ENCODE measurements at regions not wholly inside any gene's neighbourhood (a gene's known extent, or its start where the extent isn't known, plus 50 kb on each side); places are given as distances from the start of the nearest gene placed in this dataset.

DNA sequence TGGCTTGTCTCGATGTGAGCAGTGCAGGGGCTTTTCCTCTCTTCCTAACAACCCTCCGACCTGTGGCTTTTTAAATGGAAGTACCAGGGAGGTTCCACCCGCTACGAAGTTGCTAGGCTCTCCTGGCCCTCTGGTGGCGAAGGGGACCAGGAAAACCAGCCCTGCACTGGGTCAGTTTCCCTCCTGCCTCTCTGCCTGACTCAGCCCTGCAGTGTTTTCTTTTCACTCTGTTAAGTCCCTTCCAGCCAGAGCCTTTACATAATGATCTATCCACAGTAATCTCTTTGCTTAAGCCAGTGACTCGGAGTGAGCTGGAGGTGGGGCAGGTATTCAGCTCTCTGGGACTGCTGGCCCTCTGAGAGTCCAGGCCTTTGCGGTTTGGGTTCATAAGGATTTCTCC lies 331.3 kb upstream of the EEF2KMT start:
- peaks cover 35% of the 10 kb centered on the region for H3K4me1 Mint-ChIP-seq
- DNase-seq (ENCODE audit: low spot score) (peak; percentile 75), ATAC-seq (peak; percentile 96)
- no peak overlapping the region; the same call in 1 of the 2 replicates for H3K27ac Mint-ChIP-seq
- H3F3A ChIP-seq (replicated peaks; ENCODE audit: low read depth) = no peaks in the 10 kb centered on the region
- H3K9me3 Mint-ChIP-seq = no peaks in the 10 kb centered on the region
- no peaks in the 10 kb centered on the region for H3K9me2 ChIP-seq (ENCODE audit: insufficient read depth)
- no peaks in the 10 kb centered on the region for H4K20me1 ChIP-seq (replicated peaks; ENCODE audit: insufficient read depth)
- no peaks in the 10 kb centered on the region for H3K36me3 ChIP-seq (ENCODE audit: insufficient read depth)
- H3K4me2 ChIP-seq = no peak overlapping the region
- no peaks in the 10 kb centered on the region for H3K79me2 ChIP-seq (replicated peaks; ENCODE audit: insufficient read depth)
- no peak overlapping the region for H3K4me3 Mint-ChIP-seq
- no peak overlapping the region for H3K27ac ChIP-seq (ENCODE audit: low read depth)
- TF ChIP-seq, protein P1, sequence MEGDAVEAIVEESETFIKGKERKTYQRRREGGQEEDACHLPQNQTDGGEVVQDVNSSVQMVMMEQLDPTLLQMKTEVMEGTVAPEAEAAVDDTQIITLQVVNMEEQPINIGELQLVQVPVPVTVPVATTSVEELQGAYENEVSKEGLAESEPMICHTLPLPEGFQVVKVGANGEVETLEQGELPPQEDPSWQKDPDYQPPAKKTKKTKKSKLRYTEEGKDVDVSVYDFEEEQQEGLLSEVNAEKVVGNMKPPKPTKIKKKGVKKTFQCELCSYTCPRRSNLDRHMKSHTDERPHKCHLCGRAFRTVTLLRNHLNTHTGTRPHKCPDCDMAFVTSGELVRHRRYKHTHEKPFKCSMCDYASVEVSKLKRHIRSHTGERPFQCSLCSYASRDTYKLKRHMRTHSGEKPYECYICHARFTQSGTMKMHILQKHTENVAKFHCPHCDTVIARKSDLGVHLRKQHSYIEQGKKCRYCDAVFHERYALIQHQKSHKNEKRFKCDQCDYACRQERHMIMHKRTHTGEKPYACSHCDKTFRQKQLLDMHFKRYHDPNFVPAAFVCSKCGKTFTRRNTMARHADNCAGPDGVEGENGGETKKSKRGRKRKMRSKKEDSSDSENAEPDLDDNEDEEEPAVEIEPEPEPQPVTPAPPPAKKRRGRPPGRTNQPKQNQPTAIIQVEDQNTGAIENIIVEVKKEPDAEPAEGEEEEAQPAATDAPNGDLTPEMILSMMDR (conservative IDR thresholded peaks at IDR 0.05; ENCODE audit: low read depth in 2 of 2) = peak; percentile 58 to 65
- TF ChIP-seq CREB1 (CRISPR knock-in tag; IDR thresholded peaks at IDR 0.05; ENCODE audit: low read depth) = no peak
- no peak overlapping the region for H3K4me3 ChIP-seq
- H3K4me1 ChIP-seq (ENCODE audit: insufficient read depth) = peaks cover 4% of the 10 kb centered on the region; the same call in 1 of the 2 replicates
- peaks cover 14% of the 10 kb centered on the region for H3K27me3 Mint-ChIP-seq (ENCODE audit: insufficient read depth, low read depth, poor library complexity)
- peak overlapping the region; percentile 60; the same call in 1 of the 2 replicates for H2AFZ ChIP-seq
- no peaks in the 10 kb centered on the region for H3K36me3 Mint-ChIP-seq (ENCODE audit: low read depth)
- no peaks in the 10 kb centered on the region for H3K27me3 ChIP-seq (ENCODE audit: insufficient read depth)

- Mint-ChIP-seq H3K9me3 (no peaks in the 10 kb centered on the region), H3K4me3 (no peak overlapping the region), H3K27me3 (ENCODE audit: insufficient read depth, low read depth, poor library complexity) (peaks cover 12% of the 10 kb centered on the region), H3K27ac (no peak overlapping the region), H3K4me1 (peaks cover 28% of the 10 kb centered on the region), H3K36me3 (ENCODE audit: low read depth) (no peaks in the 10 kb centered on the region)
- Histone ChIP-seq H3K27me3 (ENCODE audit: insufficient read depth) (no peaks in the 10 kb centered on the region), H2AFZ (no peak overlapping the region), H3K4me2 (no peak overlapping the region), H3F3A (replicated peaks; ENCODE audit: low read depth) (no peaks in the 10 kb centered on the region), H3K4me1 (ENCODE audit: insufficient read depth) (peaks cover 4% of the 10 kb centered on the region; the same call in 1 of the 2 replicates), H3K27ac (ENCODE audit: low read depth) (no peak overlapping the region), H3K79me2 (replicated peaks; ENCODE audit: insufficient read depth) (no peaks in the 10 kb centered on the region), H3K36me3 (ENCODE audit: insufficient read depth) (no peaks in the 10 kb centered on the region), H3K4me3 (no peak overlapping the region), H4K20me1 (replicated peaks; ENCODE audit: insufficient read depth) (no peaks in the 10 kb centered on the region), H3K9me2 (ENCODE audit: insufficient read depth) (no peaks in the 10 kb centered on the region)
- ATAC-seq (no peak), DNase-seq (ENCODE audit: low spot score) (no peak)
- TF ChIP-seq, protein P1 (conservative IDR thresholded peaks at IDR 0.05; ENCODE audit: low read depth in 2 of 2) = no peak
- no peak for TF ChIP-seq STAT1 (IDR thresholded peaks at IDR 0.05; ENCODE audit: unreplicated experiment)
- TF ChIP-seq CREB1 (CRISPR knock-in tag; IDR thresholded peaks at IDR 0.05; ENCODE audit: low read depth) = no peak
- no peak for TF ChIP-seq EZH2 (IDR thresholded peaks at IDR 0.05; ENCODE audit: low read depth, unreplicated experiment)
- TF ChIP-seq ZNF114 (CRISPR knock-in tag; IDR thresholded peaks at IDR 0.05) = no peak
- no peak for TF ChIP-seq ZNF331 (CRISPR knock-in tag; IDR thresholded peaks at IDR 0.05; ENCODE audit: low read depth)
- TF ChIP-seq, protein P2, sequence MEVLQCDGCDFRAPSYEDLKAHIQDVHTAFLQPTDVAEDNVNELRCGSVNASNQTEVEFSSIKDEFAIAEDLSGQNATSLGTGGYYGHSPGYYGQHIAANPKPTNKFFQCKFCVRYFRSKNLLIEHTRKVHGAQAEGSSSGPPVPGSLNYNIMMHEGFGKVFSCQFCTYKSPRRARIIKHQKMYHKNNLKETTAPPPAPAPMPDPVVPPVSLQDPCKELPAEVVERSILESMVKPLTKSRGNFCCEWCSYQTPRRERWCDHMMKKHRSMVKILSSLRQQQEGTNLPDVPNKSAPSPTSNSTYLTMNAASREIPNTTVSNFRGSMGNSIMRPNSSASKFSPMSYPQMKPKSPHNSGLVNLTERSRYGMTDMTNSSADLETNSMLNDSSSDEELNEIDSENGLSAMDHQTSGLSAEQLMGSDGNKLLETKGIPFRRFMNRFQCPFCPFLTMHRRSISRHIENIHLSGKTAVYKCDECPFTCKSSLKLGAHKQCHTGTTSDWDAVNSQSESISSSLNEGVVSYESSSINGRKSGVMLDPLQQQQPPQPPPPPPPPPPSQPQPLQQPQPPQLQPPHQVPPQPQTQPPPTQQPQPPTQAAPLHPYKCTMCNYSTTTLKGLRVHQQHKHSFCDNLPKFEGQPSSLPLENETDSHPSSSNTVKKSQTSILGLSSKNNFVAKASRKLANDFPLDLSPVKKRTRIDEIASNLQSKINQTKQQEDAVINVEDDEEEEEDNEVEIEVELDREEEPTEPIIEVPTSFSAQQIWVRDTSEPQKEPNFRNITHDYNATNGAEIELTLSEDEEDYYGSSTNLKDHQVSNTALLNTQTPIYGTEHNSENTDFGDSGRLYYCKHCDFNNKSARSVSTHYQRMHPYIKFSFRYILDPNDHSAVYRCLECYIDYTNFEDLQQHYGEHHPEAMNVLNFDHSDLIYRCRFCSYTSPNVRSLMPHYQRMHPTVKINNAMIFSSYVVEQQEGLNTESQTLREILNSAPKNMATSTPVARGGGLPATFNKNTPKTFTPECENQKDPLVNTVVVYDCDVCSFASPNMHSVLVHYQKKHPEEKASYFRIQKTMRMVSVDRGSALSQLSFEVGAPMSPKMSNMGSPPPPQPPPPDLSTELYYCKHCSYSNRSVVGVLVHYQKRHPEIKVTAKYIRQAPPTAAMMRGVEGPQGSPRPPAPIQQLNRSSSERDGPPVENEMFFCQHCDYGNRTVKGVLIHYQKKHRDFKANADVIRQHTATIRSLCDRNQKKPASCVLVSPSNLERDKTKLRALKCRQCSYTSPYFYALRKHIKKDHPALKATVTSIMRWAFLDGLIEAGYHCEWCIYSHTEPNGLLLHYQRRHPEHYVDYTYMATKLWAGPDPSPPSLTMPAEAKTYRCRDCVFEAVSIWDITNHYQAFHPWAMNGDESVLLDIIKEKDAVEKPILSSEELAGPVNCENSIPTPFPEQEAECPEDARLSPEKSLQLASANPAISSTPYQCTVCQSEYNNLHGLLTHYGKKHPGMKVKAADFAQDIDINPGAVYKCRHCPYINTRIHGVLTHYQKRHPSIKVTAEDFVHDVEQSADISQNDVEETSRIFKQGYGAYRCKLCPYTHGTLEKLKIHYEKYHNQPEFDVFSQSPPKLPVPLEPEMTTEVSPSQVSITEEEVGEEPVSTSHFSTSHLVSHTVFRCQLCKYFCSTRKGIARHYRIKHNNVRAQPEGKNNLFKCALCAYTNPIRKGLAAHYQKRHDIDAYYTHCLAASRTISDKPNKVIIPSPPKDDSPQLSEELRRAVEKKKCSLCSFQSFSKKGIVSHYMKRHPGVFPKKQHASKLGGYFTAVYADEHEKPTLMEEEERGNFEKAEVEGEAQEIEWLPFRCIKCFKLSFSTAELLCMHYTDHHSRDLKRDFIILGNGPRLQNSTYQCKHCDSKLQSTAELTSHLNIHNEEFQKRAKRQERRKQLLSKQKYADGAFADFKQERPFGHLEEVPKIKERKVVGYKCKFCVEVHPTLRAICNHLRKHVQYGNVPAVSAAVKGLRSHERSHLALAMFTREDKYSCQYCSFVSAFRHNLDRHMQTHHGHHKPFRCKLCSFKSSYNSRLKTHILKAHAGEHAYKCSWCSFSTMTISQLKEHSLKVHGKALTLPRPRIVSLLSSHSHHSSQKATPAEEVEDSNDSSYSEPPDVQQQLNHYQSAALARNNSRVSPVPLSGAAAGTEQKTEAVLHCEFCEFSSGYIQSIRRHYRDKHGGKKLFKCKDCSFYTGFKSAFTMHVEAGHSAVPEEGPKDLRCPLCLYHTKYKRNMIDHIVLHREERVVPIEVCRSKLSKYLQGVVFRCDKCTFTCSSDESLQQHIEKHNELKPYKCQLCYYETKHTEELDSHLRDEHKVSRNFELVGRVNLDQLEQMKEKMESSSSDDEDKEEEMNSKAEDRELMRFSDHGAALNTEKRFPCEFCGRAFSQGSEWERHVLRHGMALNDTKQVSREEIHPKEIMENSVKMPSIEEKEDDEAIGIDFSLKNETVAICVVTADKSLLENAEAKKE (CRISPR knock-in tag; IDR thresholded peaks at IDR 0.05) = no peak
- no peak for TF ChIP-seq JUNB (IDR thresholded peaks at IDR 0.05; ENCODE audit: unreplicated experiment)
These were observed 330.0 kb upstream of the EEF2KMT start for GRCh38 chr16:5427571-5427970.
